ENCODE measurements at regions not wholly inside any gene's neighbourhood (a gene's known extent, or its start where the extent isn't known, plus 50 kb on each side); places are given as distances from the start of the nearest gene placed in this dataset.
"Not testable (repeated sequence)": the region's sequence is repeated elsewhere in the genome, so short reads cannot be mapped to it uniquely, and the experiment has no call there.

DNA sequence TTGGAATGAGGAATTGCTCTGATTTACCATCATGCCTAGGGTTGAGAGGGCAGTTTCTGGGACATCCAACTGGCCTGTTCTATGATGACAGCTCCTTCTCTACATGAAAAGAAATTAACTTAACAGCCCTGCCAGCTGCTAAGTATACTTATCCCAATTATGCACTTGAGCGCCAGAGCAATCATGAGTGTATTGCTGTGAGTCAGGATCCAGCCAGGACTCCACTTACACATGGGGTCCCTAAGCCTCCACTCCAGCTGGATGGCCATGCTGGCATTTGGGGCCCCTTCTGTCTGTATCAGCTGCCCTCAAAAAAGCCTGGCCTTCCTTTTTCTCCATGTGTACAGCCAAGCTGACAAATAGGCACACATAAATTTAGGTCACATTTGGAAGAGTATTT is 481.9 kb downstream of the TMX3 start:
- no peak for DNase-seq (ENCODE audit: low spot score)

DNA sequence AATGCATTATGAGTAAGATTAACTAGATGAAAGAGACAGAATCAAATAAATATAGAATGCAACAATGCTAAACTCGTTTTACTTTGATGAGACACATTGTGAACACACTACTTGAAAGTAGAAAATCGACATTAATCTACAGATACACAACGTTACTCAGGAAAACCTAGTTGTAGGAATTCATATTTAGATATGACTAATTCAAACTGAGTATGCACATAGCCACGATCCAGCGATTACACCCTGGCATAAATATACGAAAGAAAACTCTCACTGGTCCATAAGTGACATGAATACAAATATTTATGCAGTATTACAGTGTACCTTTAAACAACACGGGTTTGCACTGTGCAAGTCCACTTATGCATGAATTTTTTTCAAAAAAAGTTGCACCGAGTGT is 485.6 kb downstream of the TMX3 start:
- no peak for DNase-seq (ENCODE audit: low spot score)

DNA sequence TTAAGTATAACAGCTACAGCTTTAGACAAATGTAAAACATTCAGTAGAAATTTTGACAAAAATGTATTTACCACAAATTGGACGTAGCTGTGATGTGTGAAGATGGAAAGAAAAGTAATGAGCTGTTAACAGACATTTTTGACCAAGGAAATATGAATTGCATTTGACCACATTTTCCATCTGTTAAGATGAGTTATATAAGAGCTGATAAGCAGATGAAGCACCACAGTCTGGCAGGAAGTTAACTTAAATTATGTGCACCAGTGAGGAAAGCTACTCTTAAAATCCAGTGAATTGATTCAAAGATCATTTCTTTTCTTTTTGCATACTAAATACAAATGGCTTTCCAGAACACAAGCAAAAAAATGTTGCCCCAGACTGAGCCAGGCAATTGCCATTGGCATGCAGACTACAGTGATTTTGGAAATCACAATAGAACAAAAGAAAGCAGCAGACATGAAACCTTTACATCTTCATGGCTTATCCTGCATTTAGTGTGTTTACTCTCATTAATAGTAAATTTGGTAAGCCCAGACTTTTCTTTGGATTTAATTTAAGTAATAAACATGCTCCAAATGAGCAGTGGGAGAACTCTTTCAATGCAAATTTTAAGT is 493.7 kb downstream of the TMX3 start:
- no peak for DNase-seq (ENCODE audit: low spot score)

DNA sequence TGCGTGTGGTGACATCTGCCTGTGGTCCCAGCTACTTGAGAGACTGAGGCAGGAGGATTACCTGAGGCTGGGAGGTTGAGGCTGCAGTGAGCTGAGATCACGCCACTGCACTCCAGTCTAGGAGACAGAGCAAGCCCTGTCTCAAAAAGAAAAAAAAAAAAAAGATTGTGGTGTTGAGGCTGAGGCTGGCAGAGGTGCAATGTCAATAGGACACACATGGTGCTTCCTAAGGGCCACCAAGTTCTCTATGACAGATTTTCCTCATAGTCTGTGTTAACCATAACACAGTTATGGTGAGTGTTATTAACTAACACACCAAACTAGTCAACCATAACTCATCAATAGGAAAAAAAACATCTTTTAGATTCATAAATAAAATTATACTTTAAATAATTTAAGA is 494.4 kb downstream of the TMX3 start:
- no peak for DNase-seq (ENCODE audit: low spot score)

DNA sequence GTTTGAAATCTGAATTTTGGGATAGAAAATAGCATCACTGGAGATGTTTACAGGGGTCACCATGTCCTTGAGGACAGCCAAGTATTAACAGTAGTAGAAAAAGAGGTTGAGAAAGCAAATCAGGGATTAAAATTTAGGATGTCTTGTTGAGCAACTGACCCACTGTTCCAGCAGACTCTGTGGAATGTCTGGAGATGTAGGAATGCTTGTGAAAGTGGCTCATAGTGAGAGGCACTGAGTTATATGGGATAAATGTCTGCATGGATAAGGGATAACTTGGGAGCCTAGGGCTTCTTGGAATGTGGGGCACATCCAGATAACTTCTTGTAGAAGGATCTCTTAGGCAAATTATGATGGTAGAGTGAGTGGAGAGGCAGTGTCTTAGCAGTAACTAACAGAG is 495.0 kb downstream of the TMX3 start:
- DNase-seq (ENCODE audit: low spot score): no peak

DNA sequence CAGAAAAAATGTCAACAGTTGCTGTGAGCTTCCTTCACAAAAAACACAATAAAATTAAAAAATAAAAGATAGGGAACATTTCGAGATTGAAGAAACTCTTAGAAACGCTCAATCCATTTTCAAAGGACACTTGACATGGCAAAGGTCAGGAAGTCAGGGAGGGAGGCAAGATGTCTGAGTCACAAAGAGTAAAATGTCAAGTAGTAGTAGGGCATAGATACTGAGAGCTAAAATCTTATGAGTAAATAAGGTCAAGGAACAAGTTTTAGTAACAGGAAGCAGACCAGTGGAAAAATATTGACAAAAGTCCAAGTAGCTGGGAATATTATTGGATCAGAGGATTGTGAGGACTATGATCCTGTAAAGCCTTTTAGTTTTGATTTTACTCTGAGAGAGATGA is 495.6 kb downstream of the TMX3 start:
- DNase-seq (ENCODE audit: low spot score): no peak

DNA sequence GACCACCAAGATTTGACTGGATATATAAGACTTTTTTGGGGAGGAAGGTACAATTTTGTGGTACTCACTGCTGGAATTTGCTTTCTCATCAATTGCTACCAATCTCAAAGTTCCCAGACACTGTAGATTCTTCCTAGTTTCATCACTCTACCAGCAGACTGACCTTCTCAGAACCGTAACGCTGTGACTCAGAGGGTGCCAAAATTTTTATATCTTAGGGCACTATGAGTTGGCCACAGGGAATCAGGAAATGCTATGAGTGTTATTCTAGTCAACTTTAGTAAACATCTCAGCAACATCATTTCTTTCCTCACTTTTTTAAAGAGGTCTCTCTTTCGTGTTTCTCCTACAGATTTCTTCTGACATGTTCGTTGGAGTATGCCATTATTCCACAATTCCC is 499.0 kb downstream of the TMX3 start:
- DNase-seq (ENCODE audit: low spot score): no peak

DNA sequence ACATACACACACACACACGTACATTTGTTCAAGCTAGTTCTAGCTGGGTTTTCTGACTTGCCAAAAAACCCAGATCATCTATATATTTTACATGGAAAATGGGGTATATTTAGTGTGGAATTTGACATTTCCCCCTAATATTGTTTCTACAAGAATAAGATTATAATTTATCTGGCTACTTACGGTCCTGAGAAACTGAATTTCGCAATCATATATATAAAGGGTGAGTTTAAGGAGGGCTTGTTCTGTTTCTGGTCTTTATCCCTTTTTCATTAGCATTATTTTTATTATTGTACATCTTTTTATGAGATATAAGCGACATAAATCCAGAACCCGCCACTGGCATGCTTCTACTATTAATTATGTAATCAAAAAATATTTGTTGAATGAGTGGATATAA is 528.9 kb downstream of the TMX3 start:
- no peak for DNase-seq (ENCODE audit: low spot score)

DNA sequence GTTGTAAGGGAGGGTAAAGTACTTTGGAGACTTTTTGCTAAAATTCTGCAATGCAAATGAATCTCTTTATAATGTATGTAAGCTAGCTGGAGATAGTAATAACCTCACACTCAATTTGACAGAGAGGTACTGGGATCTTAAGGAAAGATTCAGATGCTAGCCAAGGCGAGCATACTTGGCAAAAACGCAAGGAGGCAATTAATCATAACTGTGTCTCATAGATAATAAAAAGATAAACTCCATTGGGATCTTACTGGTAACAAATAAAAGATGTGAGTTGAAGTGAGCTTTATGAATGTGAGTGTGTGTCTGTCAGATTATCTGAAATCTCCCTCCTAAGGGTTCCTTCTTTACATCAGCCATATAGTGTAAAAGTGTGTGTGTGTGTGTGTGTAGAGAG is 533.0 kb downstream of the TMX3 start:
- DNase-seq (ENCODE audit: low spot score): no peak

DNA sequence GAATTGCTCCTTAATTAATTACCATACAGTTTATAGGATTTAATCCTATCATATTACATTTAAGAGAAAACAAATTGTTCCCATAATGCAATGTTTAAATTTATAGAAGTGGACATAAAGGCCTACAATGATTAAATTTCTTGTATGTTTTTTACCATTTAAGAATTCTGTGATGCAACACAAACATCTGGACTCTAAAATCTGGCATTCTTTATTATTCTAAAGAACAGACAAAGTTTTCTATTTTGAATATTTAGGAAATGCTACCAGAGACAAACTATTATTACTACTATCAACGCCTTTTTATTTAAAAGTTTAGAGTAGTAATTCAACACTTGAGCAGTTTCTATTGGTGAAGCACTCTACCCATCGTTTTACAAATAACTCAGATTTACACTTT is 535.1 kb downstream of the TMX3 start:
- no peak for DNase-seq (ENCODE audit: low spot score)

DNA sequence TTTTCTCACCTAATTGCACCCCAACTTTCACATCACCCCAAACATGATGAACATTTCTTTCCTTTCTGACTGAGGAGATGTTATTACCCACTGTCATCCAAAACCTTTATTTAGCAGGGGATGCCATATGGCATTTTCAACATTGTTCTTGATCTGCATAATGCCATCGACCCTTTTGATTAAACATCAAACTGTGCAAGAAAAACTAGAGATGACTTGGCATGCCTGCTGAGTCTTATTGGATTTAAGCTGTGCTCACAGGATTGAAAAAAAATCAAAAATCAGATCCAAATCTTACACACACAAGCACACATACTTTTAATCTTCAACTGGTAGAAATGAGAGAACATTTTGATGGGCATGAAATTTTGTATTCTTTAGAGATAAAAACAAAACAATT is 536.0 kb downstream of the TMX3 start:
- no peak for DNase-seq (ENCODE audit: low spot score)

DNA sequence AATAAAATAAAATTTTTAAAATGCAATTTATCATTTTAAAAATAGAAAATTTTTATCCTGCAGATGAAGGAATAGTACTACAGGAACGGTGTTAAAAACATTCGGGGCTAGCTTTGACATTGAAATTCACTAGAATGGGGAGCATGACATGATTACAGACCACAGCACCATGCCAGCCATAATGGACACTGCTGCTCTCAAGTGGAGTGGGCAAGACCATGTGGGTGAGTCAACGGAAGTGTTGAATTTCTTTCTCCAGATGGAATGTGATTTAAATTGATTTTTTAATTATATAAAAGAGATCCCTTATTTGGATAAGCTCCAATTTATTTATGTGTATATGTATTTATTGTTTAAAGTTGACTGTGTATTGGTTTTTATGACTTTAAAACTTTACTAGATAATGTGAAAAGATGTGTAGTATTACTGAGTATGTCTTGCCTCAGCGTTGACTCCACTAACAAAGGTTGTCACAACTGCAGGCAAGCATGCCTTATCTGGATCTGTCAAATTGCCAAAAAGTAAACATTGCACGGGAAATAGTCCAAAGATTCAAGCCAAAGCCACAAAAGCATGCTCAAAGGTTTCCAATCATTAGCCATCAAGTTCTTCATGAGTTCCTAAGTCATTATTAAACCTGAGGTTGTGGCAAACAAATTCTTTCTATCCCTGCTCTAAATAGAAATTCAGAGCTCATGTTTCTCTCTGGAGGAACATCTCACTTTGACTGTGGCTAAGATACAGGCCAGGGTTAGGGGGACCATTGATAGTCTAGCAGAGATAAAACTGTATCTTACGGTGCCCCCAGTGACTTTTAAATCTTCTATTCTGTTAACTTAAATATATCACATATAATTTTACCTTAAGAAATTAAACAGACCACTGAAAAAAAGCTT is 536.9 kb downstream of the TMX3 start:
- no peak for DNase-seq (ENCODE audit: low spot score)

DNA sequence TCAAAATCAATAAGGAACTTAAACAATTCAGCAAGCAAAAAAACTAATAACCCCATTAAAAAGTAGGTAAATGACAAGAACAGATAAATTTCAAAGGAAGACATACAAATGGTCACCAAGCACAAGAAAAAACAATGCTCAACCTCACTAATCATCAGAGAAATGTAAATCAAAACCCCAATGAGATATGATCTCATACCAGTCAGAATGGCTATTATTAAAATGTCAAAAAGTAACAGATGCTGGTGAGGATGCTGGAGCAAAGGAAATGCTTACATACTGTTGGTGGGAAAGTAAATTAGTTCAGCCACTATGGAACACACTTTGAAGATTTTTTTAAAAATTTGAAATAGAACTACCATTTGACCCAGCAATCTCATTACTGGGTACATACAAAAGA is 538.0 kb downstream of the TMX3 start:
- no peak for DNase-seq (ENCODE audit: low spot score)

DNA sequence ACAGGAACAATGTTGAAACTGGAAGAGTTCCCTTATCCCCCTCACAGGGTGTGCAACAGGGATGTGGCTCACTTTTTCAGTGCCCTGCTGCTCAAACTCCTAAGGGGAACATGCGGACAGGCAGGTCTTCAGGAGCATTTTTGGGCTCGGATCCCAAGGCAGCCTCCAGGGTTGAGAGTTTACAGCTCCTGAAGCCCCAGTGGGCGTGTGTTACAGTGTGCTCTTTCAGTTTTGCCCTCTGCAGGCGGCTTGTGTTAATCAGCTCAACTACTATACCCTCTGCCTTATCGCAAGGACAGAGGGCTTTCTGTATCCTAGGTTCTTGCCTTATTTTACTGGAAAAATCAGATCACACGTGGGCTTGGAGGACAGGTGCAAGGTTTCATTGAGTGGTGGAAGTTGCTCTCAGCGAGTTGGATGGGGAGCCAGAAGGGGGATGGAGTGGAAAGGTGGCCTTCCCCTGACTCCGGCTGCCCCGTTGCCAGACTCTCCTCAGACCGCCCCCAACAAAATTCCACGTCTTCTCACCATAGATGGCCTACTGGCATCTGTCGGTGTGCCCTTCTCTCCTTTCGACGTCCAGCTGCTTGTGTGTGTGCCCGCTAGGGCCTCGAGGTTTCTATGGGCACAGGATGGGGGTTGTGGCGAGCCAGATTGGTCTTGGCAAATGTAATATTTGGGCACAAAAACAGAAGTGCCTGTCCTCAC is 541.9 kb downstream of the TMX3 start:
- no peak for DNase-seq (ENCODE audit: low spot score)

DNA sequence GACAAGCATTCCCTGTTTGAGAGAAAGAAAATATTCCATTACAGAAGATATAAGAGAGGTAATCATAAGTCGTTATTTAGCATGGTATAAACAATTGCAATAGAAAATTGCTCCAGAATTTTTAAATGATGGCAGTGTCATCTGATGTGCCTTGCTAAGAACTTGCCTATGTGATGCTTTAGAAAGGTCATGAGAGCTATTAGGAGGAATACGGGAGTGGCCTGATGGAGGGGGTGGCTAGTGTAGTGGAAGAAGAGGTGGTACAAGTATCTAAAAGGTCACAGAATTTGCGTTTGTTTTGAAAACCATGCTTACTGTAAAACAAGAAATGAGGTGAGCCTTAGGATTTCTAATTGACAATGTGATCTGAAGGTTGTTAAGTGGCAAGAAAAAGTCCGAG is 550.0 kb downstream of the TMX3 start:
- DNase-seq (ENCODE audit: low spot score): no peak

DNA sequence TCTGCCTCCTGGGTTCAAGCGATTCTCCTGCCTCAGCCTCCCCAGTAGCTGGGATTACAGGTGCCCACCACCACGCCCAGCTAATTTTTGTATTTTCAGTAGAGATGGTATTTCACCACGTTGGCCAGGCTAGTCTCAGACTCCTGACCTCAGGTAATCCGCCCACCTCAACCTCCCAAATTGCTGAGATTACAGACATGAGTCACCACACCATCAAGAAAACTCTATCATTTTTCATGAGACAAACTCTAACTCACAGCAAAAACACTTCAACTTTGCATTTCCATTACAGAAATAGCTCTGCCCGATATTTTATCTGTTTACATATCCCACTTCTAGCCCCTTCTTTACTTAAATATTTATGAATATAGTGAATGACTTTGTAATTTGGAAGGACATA is 561.1 kb downstream of the TMX3 start:
- not testable (repeated sequence) for DNase-seq (ENCODE audit: low spot score)

DNA sequence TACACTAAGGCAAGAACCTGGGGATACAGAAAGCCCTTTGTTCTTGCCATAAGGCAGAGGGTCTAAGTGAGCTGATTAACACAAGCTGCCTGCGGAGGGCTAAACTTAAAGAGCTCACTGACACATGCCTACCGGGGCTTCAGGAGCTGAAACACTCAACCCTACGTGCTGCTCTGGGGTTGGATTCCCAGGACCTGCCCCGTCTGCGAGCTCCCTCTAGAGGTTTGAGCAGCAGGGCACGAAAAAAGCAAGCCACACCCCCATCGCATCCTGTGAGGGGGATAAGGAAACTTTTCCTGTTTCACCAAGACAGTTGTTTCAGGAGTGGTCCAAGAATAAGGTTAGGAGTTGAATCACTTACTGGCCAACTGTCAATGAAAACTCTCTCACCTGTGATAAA is 562.1 kb downstream of the TMX3 start:
- no peak for DNase-seq (ENCODE audit: low spot score)

DNA sequence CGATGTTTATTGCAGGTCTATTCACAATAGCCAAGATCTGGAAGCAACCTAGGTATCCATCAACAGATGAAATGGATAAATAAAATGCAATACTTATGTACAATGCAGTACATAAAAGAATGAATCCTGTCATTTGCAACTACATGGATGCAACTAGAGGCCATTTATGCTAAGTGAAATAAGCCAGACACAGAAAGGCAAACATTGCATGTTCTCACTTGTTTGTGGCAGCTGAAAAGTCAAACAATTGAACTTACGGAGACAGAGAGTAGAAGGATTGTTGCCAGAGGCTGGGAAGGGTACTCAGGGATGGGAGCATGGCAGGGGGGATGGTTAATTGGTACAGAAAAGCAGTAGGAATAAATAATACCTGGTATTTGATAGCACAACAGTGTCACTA is 563.9 kb downstream of the TMX3 start:
- DNase-seq (ENCODE audit: low spot score): no peak

DNA sequence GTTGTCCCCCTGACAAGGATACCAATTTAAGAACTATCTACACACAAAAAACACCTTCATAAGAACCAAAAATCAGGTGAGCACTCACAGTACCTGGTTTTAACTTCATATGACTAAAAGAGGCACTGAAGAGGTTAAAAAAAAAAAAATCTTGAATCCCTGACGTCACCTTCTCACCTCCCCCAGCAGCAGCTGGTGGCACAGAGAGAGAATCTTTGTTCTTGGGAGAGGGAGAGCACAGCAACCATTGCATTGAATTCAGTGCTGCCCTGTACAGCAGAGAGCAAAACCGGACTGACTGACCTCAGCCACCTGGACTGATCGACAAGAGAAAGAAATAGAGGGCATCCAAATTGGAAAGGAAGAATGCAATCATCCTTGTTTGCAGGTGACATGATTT is 566.0 kb downstream of the TMX3 start:
- peak; percentile 5 for DNase-seq (ENCODE audit: low spot score)

DNA sequence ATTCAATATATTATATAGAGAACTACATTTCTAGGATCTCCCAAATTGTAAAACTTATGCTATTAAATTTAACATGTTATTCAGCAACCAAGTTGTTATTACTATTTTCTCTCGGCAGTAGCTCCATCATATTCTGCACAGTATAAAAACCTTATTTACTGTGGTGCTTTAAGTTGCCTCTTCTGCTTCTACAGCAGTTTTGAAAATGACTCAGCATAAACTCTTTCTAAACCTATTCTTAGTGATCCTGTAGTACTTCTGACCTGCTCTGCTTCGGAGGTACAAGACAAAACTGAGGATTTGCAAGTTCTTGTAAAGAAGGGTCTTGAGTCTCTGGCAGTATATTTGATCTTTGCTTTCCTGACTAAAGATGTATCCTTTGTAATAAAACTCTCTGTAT is 567.2 kb downstream of the TMX3 start:
- no peak for DNase-seq (ENCODE audit: low spot score)

DNA sequence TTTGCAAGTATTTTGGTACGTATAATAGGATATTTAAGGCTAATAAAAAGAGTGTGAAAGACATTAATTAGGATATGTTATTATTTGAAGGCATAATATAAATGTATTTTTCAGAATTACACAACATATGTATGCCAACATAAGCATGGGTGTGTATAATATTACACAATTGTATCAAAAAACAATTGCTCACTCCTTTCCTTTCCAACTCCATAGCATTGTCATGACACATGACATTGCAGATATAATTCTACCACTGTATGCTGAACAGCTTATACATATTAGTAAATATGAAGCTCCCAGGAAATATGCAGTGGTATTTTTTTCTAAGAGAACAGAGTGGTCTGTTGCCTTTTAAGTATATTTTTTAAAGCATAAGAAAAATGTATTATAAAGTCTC is 593.1 kb downstream of the TMX3 start:
- no peak for DNase-seq (ENCODE audit: low spot score)

DNA sequence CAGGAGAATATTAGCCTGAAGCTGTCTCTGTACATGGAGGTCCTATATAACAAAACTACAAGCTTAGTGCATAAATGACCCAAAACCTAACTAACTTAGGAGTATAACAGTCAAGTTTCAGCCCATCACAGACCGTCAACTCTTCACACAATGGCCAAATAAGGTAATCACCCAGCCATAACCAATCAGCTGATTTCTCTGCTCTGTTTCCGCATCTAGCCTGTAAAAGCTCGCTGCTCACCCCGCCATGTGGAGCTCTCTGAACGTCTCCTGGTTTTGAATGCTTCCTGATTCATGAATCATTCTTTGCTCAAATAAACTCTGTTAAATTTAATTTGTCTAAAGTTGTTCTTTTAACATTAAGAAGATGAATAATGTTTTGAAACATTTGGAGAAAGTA is 593.6 kb downstream of the TMX3 start:
- no peak for DNase-seq (ENCODE audit: low spot score)

DNA sequence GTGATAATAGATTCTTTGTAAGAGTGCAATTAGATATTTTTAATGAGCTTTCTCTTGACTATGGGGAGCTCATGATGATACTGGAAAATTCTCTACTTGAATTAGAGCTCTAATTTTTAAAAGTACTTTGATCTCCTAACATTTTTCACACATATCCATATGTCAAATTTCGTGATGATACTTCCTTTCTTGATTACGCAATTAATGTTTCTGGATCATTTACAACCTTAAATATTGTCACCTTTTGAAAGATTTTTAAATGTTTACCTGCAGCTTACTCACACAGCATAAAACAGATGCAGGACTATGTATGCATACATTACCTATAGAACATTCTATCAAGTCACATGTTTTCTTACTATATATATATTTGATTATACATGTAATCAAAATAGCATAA is 598.5 kb upstream of the DSEL start:
- DNase-seq (ENCODE audit: low spot score): no peak

Data from globus pallidus (tissue), 1 donor.